Endothelial cell (in vitro differentiated cells): ENCODE measurements at regions not wholly inside any gene's neighbourhood (a gene's known extent, or its start where the extent isn't known, plus 50 kb on each side); places are given as distances from the start of the nearest gene placed in this dataset.

ENCODE experiments used
- DNase-seq: peaks from one replicate; pipeline ENCODE4 v3.0.0; 2021; ENCODE audit warnings: low spot score
- H3K27ac Mint-ChIP-seq: one replicate; pipeline ENCODE4 v1.8.0; 2021; ENCODE audit warnings: mixed read lengths, inconsistent platforms; ENCODE audit not compliant: unreplicated experiment
- H3K27me3 Mint-ChIP-seq: one replicate; pipeline ENCODE4 v1.8.0; 2021; ENCODE audit warnings: mild to moderate bottlenecking, moderate library complexity, mixed read lengths, inconsistent platforms; ENCODE audit not compliant: unreplicated experiment
- H3K36me3 Mint-ChIP-seq: one replicate; pipeline ENCODE4 v1.8.0; 2021; ENCODE audit warnings: mild to moderate bottlenecking, low read depth, mixed read lengths, inconsistent platforms; ENCODE audit not compliant: unreplicated experiment
- H3K4me1 Mint-ChIP-seq: one replicate; pipeline ENCODE4 v1.8.0; 2021; ENCODE audit warnings: mild to moderate bottlenecking, mixed read lengths, inconsistent platforms; ENCODE audit not compliant: unreplicated experiment
- H3K4me3 Mint-ChIP-seq: one replicate; pipeline ENCODE4 v1.8.0; 2021; ENCODE audit warnings: mild to moderate bottlenecking, mixed read lengths, inconsistent platforms; ENCODE audit not compliant: unreplicated experiment
- H3K9me3 Mint-ChIP-seq: one replicate; pipeline ENCODE4 v1.8.0; 2021; ENCODE audit warnings: mixed read lengths, inconsistent platforms; ENCODE audit not compliant: unreplicated experiment
- CTCF ChIP-seq: fragments of 200-600 bp; sonication (generic); IDR thresholded peaks from one replicate; pipeline ENCODE4 v1.5.0; 2021; ENCODE audit warnings: antibody characterized with exemption; ENCODE audit not compliant: unreplicated experiment

GRCh38 chr10:83427101-83427500 lies 712.2 kb upstream of the GHITM start:
- Mint-ChIP-seq H3K27ac (no peak overlapping the region), H3K9me3 (no peaks in the 10 kb centered on the region), H3K4me1 (no peaks in the 10 kb centered on the region), H3K27me3 (no peaks in the 10 kb centered on the region), H3K4me3 (no peak overlapping the region), H3K36me3 (no peaks in the 10 kb centered on the region)
- DNase-seq = no peak
- no peak for TF ChIP-seq CTCF

GRCh38 chr10:83432261-83433045 lies 706.9 kb upstream of the GHITM start:
- H3K27ac Mint-ChIP-seq = no peak overlapping the region
- peaks cover 1% of the 10 kb centered on the region for H3K27me3 Mint-ChIP-seq
- H3K36me3 Mint-ChIP-seq = no peaks in the 10 kb centered on the region
- no peaks in the 10 kb centered on the region for H3K9me3 Mint-ChIP-seq
- H3K4me3 Mint-ChIP-seq = no peak overlapping the region
- TF ChIP-seq CTCF = no peak
- no peaks in the 10 kb centered on the region for H3K4me1 Mint-ChIP-seq
- no peak for DNase-seq

- H3K4me3 Mint-ChIP-seq = no peak overlapping the region
- H3K27me3 Mint-ChIP-seq = peaks cover 1% of the 10 kb centered on the region
- no peak for DNase-seq
- H3K9me3 Mint-ChIP-seq = no peaks in the 10 kb centered on the region
- no peaks in the 10 kb centered on the region for H3K36me3 Mint-ChIP-seq
- H3K4me1 Mint-ChIP-seq = no peaks in the 10 kb centered on the region
- H3K27ac Mint-ChIP-seq = no peak overlapping the region
- no peak for TF ChIP-seq CTCF
Observed at GRCh38 chr10:83433705-83434104, 705.6 kb upstream of the GHITM start.

GRCh38 chr10:83448013-83448412 lies 691.3 kb upstream of the GHITM start:
- no peaks in the 10 kb centered on the region for H3K36me3 Mint-ChIP-seq
- no peaks in the 10 kb centered on the region for H3K4me1 Mint-ChIP-seq
- no peaks in the 10 kb centered on the region for H3K27me3 Mint-ChIP-seq
- no peak for TF ChIP-seq CTCF
- no peak for DNase-seq
- no peaks in the 10 kb centered on the region for H3K9me3 Mint-ChIP-seq
- H3K27ac Mint-ChIP-seq = no peak overlapping the region
- no peak overlapping the region for H3K4me3 Mint-ChIP-seq

GRCh38 chr10:83458611-83459010 lies 680.7 kb upstream of the GHITM start:
- Mint-ChIP-seq H3K4me1 (no peaks in the 10 kb centered on the region), H3K9me3 (no peaks in the 10 kb centered on the region), H3K36me3 (no peaks in the 10 kb centered on the region), H3K4me3 (no peak overlapping the region), H3K27ac (no peak overlapping the region), H3K27me3 (peaks cover 1% of the 10 kb centered on the region)
- DNase-seq = no peak
- no peak for TF ChIP-seq CTCF
